IMR-90 (cell line): ENCODE measurements at regions not wholly inside any gene's neighbourhood (a gene's known extent, or its start where the extent isn't known, plus 50 kb on each side); places are given as distances from the start of the nearest gene placed in this dataset.

Source experiments
- ATAC-seq: fragments of 200-7000 bp; cut with Tn5 transposase; 2 replicates; pipeline ENCODE4 v1.9.1; 2020; ENCODE audit warnings: low read depth, mild to moderate bottlenecking, moderate library complexity
- BruUV-seq: library from RNA; stranded (reverse); fragments of 400-500 nt; replicated peaks from 2 replicates; lab custom pipeline; 2021; lab: Mats Ljungman, UMichigan
- CTCF ChIA-PET: fragments of 300-600 bp; formaldehyde crosslinking; extraction: SDS; loops from one replicate; lab custom pipeline; 2021; ENCODE audit warnings: antibody characterized with exemption; lab: Yijun Ruan, JAX
- POLR2A ChIA-PET: fragments of 300-600 bp; sonication (Branson Sonifier 250); formaldehyde crosslinking; loops from one replicate; lab custom pipeline; 2022; ENCODE audit warnings: antibody characterized with exemption; ENCODE audit not compliant: unreplicated experiment; lab: Charles Lee
- DNase-seq: peaks from one replicate; pipeline ENCODE4 v3.0.0; 2013
- H2AFZ ChIP-seq: replicated peaks from 2 replicates; pipeline ENCODE3; 2013; ENCODE audit warnings: low read length, mild to moderate bottlenecking; ENCODE audit not compliant: poor library complexity
- H2AK5ac ChIP-seq: 2 replicates; pipeline ENCODE4 v1.6.1; 2013; ENCODE audit warnings: low read depth, low read length, inconsistent platforms
- H2AK9ac ChIP-seq: replicated peaks from 2 replicates; pipeline ENCODE3; 2013; ENCODE audit warnings: mild to moderate bottlenecking, low read depth, low read length, moderate library complexity; ENCODE audit not compliant: poor library complexity
- H2BK120ac ChIP-seq: 2 replicates; pipeline ENCODE4 v1.6.1; 2013; ENCODE audit warnings: low read depth, low read length, inconsistent platforms
- H2BK15ac ChIP-seq: 3 replicates; pipeline ENCODE4 v1.6.1; 2013; ENCODE audit warnings: low read depth, low read length, inconsistent platforms
- H2BK20ac ChIP-seq: 2 replicates; pipeline ENCODE4 v1.6.1; 2013; ENCODE audit warnings: low read depth, mild to moderate bottlenecking, inconsistent platforms, low read length, moderate library complexity
- H2BK5ac ChIP-seq: 2 replicates; pipeline ENCODE4 v1.6.1; 2013; ENCODE audit warnings: mild to moderate bottlenecking, low read depth, low read length, inconsistent platforms; ENCODE audit not compliant: poor library complexity, severe bottlenecking
- H3K14ac ChIP-seq: replicated peaks from 2 replicates; pipeline ENCODE4 v1.6.1; 2013; ENCODE audit warnings: low read depth, low read length, inconsistent platforms
- H3K18ac ChIP-seq: 2 replicates; pipeline ENCODE4 v1.6.1; 2013; ENCODE audit warnings: low read depth, low read length, control low read depth
- H3K23ac ChIP-seq: 2 replicates; pipeline ENCODE4 v1.6.1; 2013; ENCODE audit warnings: low read depth, low read length, inconsistent platforms
- H3K27ac ChIP-seq: 2 replicates; pipeline ENCODE4 v1.5.1; 2013; ENCODE audit warnings: mild to moderate bottlenecking, control low read depth, low read length; ENCODE audit not compliant: insufficient read depth
- H3K27me3 ChIP-seq: 2 replicates; pipeline ENCODE4 v1.6.1; 2013; ENCODE audit warnings: low read length; ENCODE audit not compliant: control insufficient read depth, insufficient read depth
- H3K36me3 ChIP-seq: 2 replicates; pipeline ENCODE4 v1.6.1; 2013; ENCODE audit warnings: low read length, mixed read lengths; ENCODE audit not compliant: control insufficient read depth, insufficient read depth
- H3K4ac ChIP-seq: 2 replicates; pipeline ENCODE4 v1.6.1; 2013; ENCODE audit warnings: low read depth, low read length, inconsistent platforms
- H3K4me1 ChIP-seq: 2 replicates; pipeline ENCODE4 v1.6.1; 2013; ENCODE audit warnings: low read length, mixed read lengths; ENCODE audit not compliant: control insufficient read depth, insufficient read depth
- H3K4me2 ChIP-seq: 2 replicates; pipeline ENCODE4 v1.6.1; 2013; ENCODE audit warnings: low read depth, mild to moderate bottlenecking, control low read depth, low read length, moderate library complexity
- H3K4me3 ChIP-seq: 2 replicates; pipeline ENCODE4 v1.5.1; 2013; ENCODE audit warnings: low read depth, mild to moderate bottlenecking, control low read depth, low read length, moderate library complexity; ENCODE audit not compliant: insufficient read depth
- H3K56ac ChIP-seq: 2 replicates; pipeline ENCODE4 v1.6.1; 2013; ENCODE audit warnings: low read length, inconsistent platforms; ENCODE audit not compliant: insufficient read depth; ENCODE audit errors: extremely low read depth
- H3K79me1 ChIP-seq, 2 experiments: 2 replicates each; pipeline ENCODE4 v1.6.1; 2013; ENCODE audit warnings: low read length in 2 of 2, inconsistent platforms in 1 of 2, low read depth in 1 of 2
- H3K9ac ChIP-seq: 2 replicates; pipeline ENCODE4 v1.6.1; 2013; ENCODE audit warnings: low read depth, low read length, control low read depth
- H3K9me1 ChIP-seq: 2 replicates; pipeline ENCODE4 v1.6.1; 2013; ENCODE audit warnings: low read length, inconsistent platforms; ENCODE audit not compliant: insufficient read depth
- H3K9me3 ChIP-seq: 2 replicates; pipeline ENCODE4 v1.6.1; 2013; ENCODE audit warnings: low read length; ENCODE audit not compliant: control insufficient read depth, insufficient read depth
- H4K20me1 ChIP-seq: 2 replicates; pipeline ENCODE4 v1.6.1; 2013; ENCODE audit warnings: low read length, inconsistent platforms; ENCODE audit not compliant: insufficient read depth
- H4K5ac ChIP-seq: 2 replicates; pipeline ENCODE4 v1.6.1; 2013; ENCODE audit warnings: mild to moderate bottlenecking, low read depth, low read length, control low read depth
- H4K8ac ChIP-seq, 2 experiments: 2 replicates each; pipeline ENCODE4 v1.6.1; 2013; ENCODE audit warnings: low read depth in 2 of 2, low read length in 2 of 2, control low read depth in 1 of 2, inconsistent platforms in 1 of 2
- H4K91ac ChIP-seq: 2 replicates; pipeline ENCODE4 v1.6.1; 2013; ENCODE audit warnings: low read depth, low read length, inconsistent platforms; ENCODE audit not compliant: insufficient read depth
- BHLHE40 ChIP-seq: fragments of 150-350 bp; IDR thresholded peaks from 2 replicates; pipeline ENCODE4 v1.6.1; 2016; ENCODE audit warnings: mild to moderate bottlenecking, low read depth, low read length
- CEBPB ChIP-seq: IDR thresholded peaks from 2 replicates; pipeline ENCODE4 v1.6.1; 2012; ENCODE audit warnings: low read depth, low read length, improper control_type of control experiment
- CHD1 ChIP-seq: IDR thresholded peaks from 2 replicates; pipeline ENCODE4 v1.6.1; 2012; ENCODE audit warnings: low read depth, low read length, improper control_type of control experiment
- FOS ChIP-seq: fragments of 150-350 bp; IDR thresholded peaks from 2 replicates; pipeline ENCODE4 v1.6.1; 2016; ENCODE audit warnings: low read depth, low read length
- RAD21 ChIP-seq: IDR thresholded peaks from 2 replicates; pipeline ENCODE4 v1.6.1; 2012; ENCODE audit warnings: low read length, improper control_type of control experiment
- RFX5 ChIP-seq: IDR thresholded peaks from 2 replicates; pipeline ENCODE4 v1.8.0; 2012; ENCODE audit warnings: low read depth, mild to moderate bottlenecking, low read length, moderate library complexity
- WGBS, 2 experiments: methylation state at CpG; one replicate each; pipeline versions ENCODE4 v1.1.5 to v1.1.7; 2013; ENCODE audit warnings: missing lambda C conversion rate in 2 of 2; ENCODE audit not compliant: insufficient read length in 1 of 2; ENCODE audit errors: extremely low coverage in 2 of 2; 5-methylcytosine and 5-hydroxymethylcytosine counted together
- dilution Hi-C: fragments of 300-500 bp; cut with HindIII; formaldehyde crosslinking; loops from one replicate; pipeline ENCODE4 v1.14.3; 2018; ENCODE audit warnings: low sequenced_read_pairs; ENCODE audit not compliant: unreplicated experiment
- in situ Hi-C: fragments of 300-500 bp; cut with MboI; formaldehyde crosslinking; loops from 3 replicates; pipeline ENCODE4 v1.14.3; 2019; ENCODE audit warnings: low sequenced_read_pairs, inconsistent platforms, mixed read lengths
- intact Hi-C: fragments of 100-400 bp; cut with micrococcal nuclease; formaldehyde crosslinking; loops from 2 replicates; pipeline ENCODE4 v1.10.0; 2022

GRCh38 chr3:109806929-109807328 lies 469.6 kb upstream of the DPPA4 start:
- H2BK15ac ChIP-seq, result no peak overlapping the region
- TF ChIP-seq CEBPB (0 out of 2 replicates have a peak, but pooled peaks have one; percentile 13), RFX5 (no peak), CHD1 (no peak), BHLHE40 (no peak), FOS (0 out of 2 replicates have a peak, but pooled peaks have one; percentile 23), RAD21 (no peak)
- H2BK20ac ChIP-seq, result peak overlapping the region; percentile 2; the same call in 1 of the 2 replicates
- H3K9me3 ChIP-seq, result no peaks in the 10 kb centered on the region
- no peak overlapping the region for H3K23ac ChIP-seq
- 0 out of 2 replicates have a peak overlapping the region, but pooled peaks have one; percentile 31 for H3K14ac ChIP-seq
- H4K20me1 ChIP-seq, result no peaks in the 10 kb centered on the region
- H2AK5ac ChIP-seq, result no peak overlapping the region
- peaks cover 3% of the 10 kb centered on the region; the same call in 1 of the 2 replicates for H3K4me1 ChIP-seq
- BruUV-seq, result no TSS peak
- intact Hi-C loops, result no loop called here
- peak overlapping the region; percentile 17; the same call in 1 of the 2 replicates for H4K5ac ChIP-seq
- ATAC-seq (peak; percentile 40; the same call in 1 of the 2 replicates), DNase-seq (peak; percentile 56)
- H3K4ac ChIP-seq, result no peak overlapping the region
- H4K8ac ChIP-seq, result peak overlapping the region in 1 of 2 experiments; percentile 14; a peak in 1 of 4 replicates
- H3K4me2 ChIP-seq, result peak overlapping the region; percentile 22; the same call in 1 of the 2 replicates
- H2AK9ac ChIP-seq, result no peak overlapping the region
- H3K27me3 ChIP-seq, result no peaks in the 10 kb centered on the region
- no peak overlapping the region for H3K56ac ChIP-seq
- H2BK5ac ChIP-seq, result no peak overlapping the region
- ChIA-PET POLR2A (no interaction called here), CTCF (interaction anchor here (0.8 kb wide), 1 partner anchor 633 kb away, joined by 5 read pairs; no protein-coding TSS in a partner anchor)
- H4K91ac ChIP-seq, result no peak overlapping the region
- in situ Hi-C loops, result no loop called here
- WGBS, 2 experiments, result no CpG with 5 or more reads among the region's 4 CpGs
- no peak overlapping the region for H3K27ac ChIP-seq
- dilution Hi-C loops, result no loop called here
- no peak overlapping the region; the same call in 1 of the 2 replicates for H2BK120ac ChIP-seq
- H3K79me1 ChIP-seq, result no peaks in the 10 kb centered on the region
- no peak overlapping the region for H3K9ac ChIP-seq
- H3K9me1 ChIP-seq, result 0 out of 2 replicates have a peak, but pooled peaks cover 3% of the 10 kb centered on the region
- H2AFZ ChIP-seq, result peak overlapping the region; percentile 3
- H3K4me3 ChIP-seq, result no peak overlapping the region
- H3K18ac ChIP-seq, result peak overlapping the region; percentile 65; the same call in 1 of the 2 replicates
- H3K36me3 ChIP-seq, result no peaks in the 10 kb centered on the region
